ENCODE measurements at regions not wholly inside any gene's neighbourhood (a gene's known extent, or its start where the extent isn't known, plus 50 kb on each side); places are given as distances from the start of the nearest gene placed in this dataset.

DNA sequence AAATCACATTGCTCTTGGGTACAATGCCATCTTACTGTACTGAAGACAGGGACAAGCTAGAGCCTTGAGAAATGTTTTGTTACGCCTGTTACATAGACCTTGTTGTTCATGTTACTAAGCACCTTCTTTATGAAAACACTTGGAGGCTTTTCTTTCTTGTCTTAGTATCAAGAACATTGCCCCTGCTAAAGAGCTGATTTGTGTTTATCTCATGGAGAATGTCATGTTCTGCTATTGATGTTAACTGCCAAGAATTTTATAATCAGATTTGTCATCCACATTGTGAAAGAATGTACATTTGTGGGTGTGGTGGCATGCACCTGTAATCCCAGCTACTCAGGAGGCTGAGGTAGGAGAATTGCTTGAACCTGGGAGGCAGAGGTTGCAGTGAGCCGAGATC lies 431.3 kb upstream of the MDFIC2 start:
- no peak for DNase-seq
- TF ChIP-seq, protein P1, sequence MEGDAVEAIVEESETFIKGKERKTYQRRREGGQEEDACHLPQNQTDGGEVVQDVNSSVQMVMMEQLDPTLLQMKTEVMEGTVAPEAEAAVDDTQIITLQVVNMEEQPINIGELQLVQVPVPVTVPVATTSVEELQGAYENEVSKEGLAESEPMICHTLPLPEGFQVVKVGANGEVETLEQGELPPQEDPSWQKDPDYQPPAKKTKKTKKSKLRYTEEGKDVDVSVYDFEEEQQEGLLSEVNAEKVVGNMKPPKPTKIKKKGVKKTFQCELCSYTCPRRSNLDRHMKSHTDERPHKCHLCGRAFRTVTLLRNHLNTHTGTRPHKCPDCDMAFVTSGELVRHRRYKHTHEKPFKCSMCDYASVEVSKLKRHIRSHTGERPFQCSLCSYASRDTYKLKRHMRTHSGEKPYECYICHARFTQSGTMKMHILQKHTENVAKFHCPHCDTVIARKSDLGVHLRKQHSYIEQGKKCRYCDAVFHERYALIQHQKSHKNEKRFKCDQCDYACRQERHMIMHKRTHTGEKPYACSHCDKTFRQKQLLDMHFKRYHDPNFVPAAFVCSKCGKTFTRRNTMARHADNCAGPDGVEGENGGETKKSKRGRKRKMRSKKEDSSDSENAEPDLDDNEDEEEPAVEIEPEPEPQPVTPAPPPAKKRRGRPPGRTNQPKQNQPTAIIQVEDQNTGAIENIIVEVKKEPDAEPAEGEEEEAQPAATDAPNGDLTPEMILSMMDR (IDR thresholded peaks at IDR 0.05), result no peak
- no peak for TF ChIP-seq POLR2A (IDR thresholded peaks at IDR 0.05)
- H3K36me3 ChIP-seq, result no peaks in the 10 kb centered on the region
- H3K27me3 ChIP-seq, result no peaks in the 10 kb centered on the region
- no peak overlapping the region for H3K4me3 ChIP-seq (replicated peaks in 1 of 3)
- intact Hi-C loops (cut with DNase I), result no loop called here
- H3K27ac ChIP-seq, result no peak overlapping the region
- H3K9me3 ChIP-seq, result no peaks in the 10 kb centered on the region
- no peaks in the 10 kb centered on the region for H3K4me1 ChIP-seq
- 91 to 97% methylated on average over 2 of the region's 2 CpGs for WGBS, 2 donors

DNA sequence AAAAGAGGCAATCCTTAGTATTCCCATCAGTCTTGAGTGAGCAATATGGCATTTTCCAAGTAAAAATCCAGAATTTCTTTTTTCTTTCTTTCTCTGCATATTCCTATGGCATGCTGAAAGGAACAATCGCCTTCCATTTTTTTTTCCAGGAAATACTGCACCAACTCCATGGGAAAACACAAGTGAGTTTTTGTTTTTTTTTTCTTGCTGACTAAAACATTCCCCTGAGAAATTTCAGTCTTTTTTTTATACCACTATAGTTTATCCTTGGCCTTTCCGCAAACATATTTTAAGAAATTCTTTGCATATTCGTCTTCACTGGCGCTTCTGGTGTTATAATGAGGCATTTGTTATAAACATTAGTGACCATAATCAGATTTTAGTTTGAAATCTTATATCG lies 429.6 kb upstream of the MDFIC2 start:
- H3K4me1 ChIP-seq, result no peaks in the 10 kb centered on the region
- DNase-seq, result no peak
- H3K27me3 ChIP-seq, result no peaks in the 10 kb centered on the region
- intact Hi-C loops (cut with DNase I), result no loop called here
- no peak overlapping the region for H3K27ac ChIP-seq
- TF ChIP-seq, protein P1 (IDR thresholded peaks at IDR 0.05), result no peak
- no peak for TF ChIP-seq POLR2A (IDR thresholded peaks at IDR 0.05)
- H3K9me3 ChIP-seq, result no peaks in the 10 kb centered on the region
- 82 to 90% methylated on average over 5 of the region's 5 CpGs for WGBS, 2 donors
- no peaks in the 10 kb centered on the region for H3K36me3 ChIP-seq
- no peak overlapping the region for H3K4me3 ChIP-seq (replicated peaks in 1 of 3)

GRCh38 chr3:70740872-70741271 lies 428.4 kb upstream of the MDFIC2 start:
- no peaks in the 10 kb centered on the region for H3K9me3 ChIP-seq
- no peak overlapping the region for H3K4me3 ChIP-seq (replicated peaks in 1 of 3)
- H3K27me3 ChIP-seq, result no peaks in the 10 kb centered on the region
- no peaks in the 10 kb centered on the region for H3K4me1 ChIP-seq
- WGBS, 2 donors, result 64 to 66% methylated on average over 4 of the region's 4 CpGs
- no peak overlapping the region for H3K27ac ChIP-seq
- no peaks in the 10 kb centered on the region for H3K36me3 ChIP-seq
- intact Hi-C loops (cut with DNase I), result no loop called here
- no peak for TF ChIP-seq POLR2A (IDR thresholded peaks at IDR 0.05)
- TF ChIP-seq, protein P1 (IDR thresholded peaks at IDR 0.05), result no peak
- DNase-seq, result no peak

- 98 to 100% methylated on average over 1 of the region's 1 CpG for WGBS, 2 donors
- intact Hi-C loops (cut with DNase I), result no loop called here
- no peak overlapping the region for H3K27ac ChIP-seq
- H3K4me3 ChIP-seq (replicated peaks in 1 of 3), result no peak overlapping the region
- DNase-seq, result no peak
- no peaks in the 10 kb centered on the region for H3K36me3 ChIP-seq
- H3K4me1 ChIP-seq, result no peaks in the 10 kb centered on the region
- no peaks in the 10 kb centered on the region for H3K27me3 ChIP-seq
- no peaks in the 10 kb centered on the region for H3K9me3 ChIP-seq
- TF ChIP-seq, protein P1 (IDR thresholded peaks at IDR 0.05), result no peak
- TF ChIP-seq POLR2A (IDR thresholded peaks at IDR 0.05), result no peak
Measured at GRCh38 chr3:70740071-70740470, 427.6 kb upstream of the MDFIC2 start.

GRCh38 chr3:70738291-70738681 lies 425.8 kb upstream of the MDFIC2 start:
- Histone ChIP-seq H3K27ac (no peak overlapping the region), H3K36me3 (no peaks in the 10 kb centered on the region), H3K4me1 (no peaks in the 10 kb centered on the region), H3K27me3 (no peaks in the 10 kb centered on the region), H3K9me3 (no peaks in the 10 kb centered on the region), H3K4me3 (replicated peaks in 1 of 3) (no peak overlapping the region)
- 54 to 56% methylated on average over 4 of the region's 4 CpGs for WGBS, 2 donors
- no peak for DNase-seq
- TF ChIP-seq, protein P1 (IDR thresholded peaks at IDR 0.05), result no peak
- no peak for TF ChIP-seq POLR2A (IDR thresholded peaks at IDR 0.05)
- intact Hi-C loops (cut with DNase I), result no loop called here

Measured in thyroid gland (tissue), 4 donors.